Trophoblast cell (in vitro differentiated cells and primary cell): ENCODE measurements at regions not wholly inside any gene's neighbourhood (a gene's known extent, or its start where the extent isn't known, plus 50 kb on each side); places are given as distances from the start of the nearest gene placed in this dataset.
"Not testable (repeated sequence)": the region's sequence is repeated elsewhere in the genome, so short reads cannot be mapped to it uniquely, and the experiment has no call there.

Experiments
- DNase-seq, 2 donors: peaks; one replicate each; pipeline ENCODE4 v3.0.0-alpha.2; 2016
- H2AFZ ChIP-seq: 2 replicates; pipeline ENCODE4 v1.6.1; 2013; ENCODE audit warnings: low read length, moderate library complexity, mild to moderate bottlenecking; ENCODE audit not compliant: insufficient read depth, poor library complexity
- H2AK5ac ChIP-seq: 2 replicates; pipeline ENCODE4 v1.6.1; 2013; ENCODE audit warnings: mild to moderate bottlenecking, low read length
- H2BK120ac ChIP-seq: 2 replicates; pipeline ENCODE4 v1.6.1; 2013; ENCODE audit warnings: low read length, mild to moderate bottlenecking, moderate library complexity; ENCODE audit not compliant: insufficient read depth, poor library complexity
- H2BK12ac ChIP-seq: 2 replicates; pipeline ENCODE4 v1.6.1; 2013; ENCODE audit warnings: mild to moderate bottlenecking, low read length, moderate library complexity
- H2BK5ac ChIP-seq: 2 replicates; pipeline ENCODE4 v1.6.1; 2013; ENCODE audit warnings: low read length, low read depth, moderate library complexity, mild to moderate bottlenecking; ENCODE audit not compliant: poor library complexity
- H3K14ac ChIP-seq: 2 replicates; pipeline ENCODE4 v1.6.1; 2013; ENCODE audit warnings: mild to moderate bottlenecking, low read length
- H3K18ac ChIP-seq: 2 replicates; pipeline ENCODE4 v1.6.1; 2013; ENCODE audit warnings: mild to moderate bottlenecking, low read length
- H3K23ac ChIP-seq: 2 replicates; pipeline ENCODE4 v1.6.1; 2013; ENCODE audit warnings: low read length
- H3K27ac ChIP-seq: 2 replicates; pipeline ENCODE4 v1.5.1; 2013; ENCODE audit warnings: low read depth, mild to moderate bottlenecking, inconsistent platforms, low read length, moderate library complexity
- H3K27me3 ChIP-seq: 2 replicates; pipeline ENCODE4 v1.6.1; 2013; ENCODE audit warnings: inconsistent platforms, mild to moderate bottlenecking, low read length, moderate library complexity; ENCODE audit not compliant: insufficient read depth
- H3K36me3 ChIP-seq, 2 experiments: 1 replicate in 1 of 2; 2 replicates in 1 of 2; pipeline ENCODE4 v1.6.1; 2013; ENCODE audit warnings: low read length in 2 of 2, mild to moderate bottlenecking in 2 of 2, moderate library complexity in 1 of 2; ENCODE audit not compliant: insufficient read depth in 2 of 2, control insufficient read depth in 1 of 2
- H3K4ac ChIP-seq: 2 replicates; pipeline ENCODE4 v1.6.1; 2013; ENCODE audit warnings: low read depth, mild to moderate bottlenecking, low read length, moderate library complexity
- H3K4me1 ChIP-seq, 2 experiments: 1 replicate in 1 of 2; 2 replicates in 1 of 2; pipeline ENCODE4 v1.6.1; 2013; ENCODE audit warnings: low read length in 2 of 2, mild to moderate bottlenecking in 2 of 2, moderate library complexity in 1 of 2; ENCODE audit not compliant: insufficient read depth in 2 of 2, control insufficient read depth in 1 of 2
- H3K4me2 ChIP-seq: 2 replicates; pipeline ENCODE4 v1.6.1; 2013; ENCODE audit warnings: inconsistent platforms, mild to moderate bottlenecking, low read length, moderate library complexity
- H3K4me3 ChIP-seq: 2 replicates; pipeline ENCODE4 v1.5.1; 2013; ENCODE audit warnings: mild to moderate bottlenecking, low read depth, low read length, inconsistent platforms
- H3K79me1 ChIP-seq: one replicate; pipeline ENCODE4 v1.6.1; 2013; ENCODE audit warnings: low read length
- H3K79me2 ChIP-seq: 2 replicates; pipeline ENCODE4 v1.6.1; 2013; ENCODE audit warnings: low read length, mild to moderate bottlenecking; ENCODE audit not compliant: control insufficient read depth, insufficient read depth, poor library complexity
- H3K9ac ChIP-seq: 2 replicates; pipeline ENCODE4 v1.6.1; 2013; ENCODE audit warnings: mild to moderate bottlenecking, low read length
- H3K9me3 ChIP-seq: 2 replicates; pipeline ENCODE4 v1.6.1; 2013; ENCODE audit warnings: low read depth, mild to moderate bottlenecking, control low read depth, inconsistent platforms, low read length; ENCODE audit not compliant: insufficient read depth
- H4K12ac ChIP-seq: 2 replicates; pipeline ENCODE4 v1.6.1; 2013; ENCODE audit warnings: low read depth, mild to moderate bottlenecking, low read length, moderate library complexity
- H4K8ac ChIP-seq: 2 replicates; pipeline ENCODE4 v1.6.1; 2013; ENCODE audit warnings: low read depth, mild to moderate bottlenecking, low read length, moderate library complexity
- H4K91ac ChIP-seq: one replicate; pipeline ENCODE4 v1.6.1; 2013; ENCODE audit warnings: low read depth, mild to moderate bottlenecking, low read length, moderate library complexity
- WGBS: extraction: QIAGEN DNeasy Blood & Tissue Kit; methylation state at CpG from one replicate; pipeline ENCODE4 v1.1.7; 2013; ENCODE audit warnings: missing lambda C conversion rate; ENCODE audit not compliant: insufficient read length, insufficient coverage; ENCODE audit errors: extremely low coverage; 5-methylcytosine and 5-hydroxymethylcytosine counted together

GRCh38 chr1:148211191-148211590, 59.1 kb upstream of the NBPF11 start:
- H2BK120ac ChIP-seq, H4K8ac ChIP-seq, H3K4ac ChIP-seq, H3K79me2 ChIP-seq, H3K23ac ChIP-seq, H3K14ac ChIP-seq, H2AFZ ChIP-seq, H4K91ac ChIP-seq, H3K27ac ChIP-seq, H3K4me3 ChIP-seq, H3K36me3 ChIP-seq, H2BK12ac ChIP-seq, H3K9ac ChIP-seq, H2AK5ac ChIP-seq, DNase-seq, H3K27me3 ChIP-seq, H2BK5ac ChIP-seq, H3K4me1 ChIP-seq, H3K9me3 ChIP-seq, H3K4me2 ChIP-seq, H4K12ac ChIP-seq, H3K79me1 ChIP-seq, H3K18ac ChIP-seq: not testable (repeated sequence)
- no CpG with 5 or more reads among the region's 2 CpGs for WGBS

DNA sequence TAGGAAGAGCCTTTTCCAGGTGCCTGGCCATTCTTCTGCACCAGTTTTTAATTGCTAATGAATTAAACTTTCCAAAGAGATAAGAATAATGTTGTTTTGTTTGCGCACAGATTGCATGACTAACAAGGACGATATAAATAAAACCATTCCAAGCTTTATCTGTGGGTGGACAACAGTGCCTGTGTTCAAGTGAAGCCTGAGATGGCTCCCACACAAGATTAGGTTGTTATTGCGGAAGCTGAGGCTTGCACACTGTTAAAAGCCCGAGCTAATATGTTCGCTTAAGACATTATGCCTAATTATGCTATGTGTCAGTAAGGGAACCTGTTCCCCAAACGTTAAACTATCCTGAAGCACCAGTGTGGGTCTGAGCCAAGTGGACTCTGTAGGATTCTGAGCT, 58.5 kb upstream of the NBPF11 start:
- H3K79me2 ChIP-seq, DNase-seq, H3K9me3 ChIP-seq, H3K79me1 ChIP-seq, H3K36me3 ChIP-seq, H4K8ac ChIP-seq, H3K4me1 ChIP-seq, H3K4ac ChIP-seq, H2AFZ ChIP-seq, H3K27me3 ChIP-seq, H4K91ac ChIP-seq, H3K14ac ChIP-seq, H3K23ac ChIP-seq, H2BK5ac ChIP-seq, H3K27ac ChIP-seq, H4K12ac ChIP-seq, H3K4me2 ChIP-seq, H2BK120ac ChIP-seq, H3K18ac ChIP-seq, H2BK12ac ChIP-seq, H3K4me3 ChIP-seq, H3K9ac ChIP-seq, H2AK5ac ChIP-seq: not testable (repeated sequence)
- no CpG with 5 or more reads among the region's 6 CpGs for WGBS

DNA sequence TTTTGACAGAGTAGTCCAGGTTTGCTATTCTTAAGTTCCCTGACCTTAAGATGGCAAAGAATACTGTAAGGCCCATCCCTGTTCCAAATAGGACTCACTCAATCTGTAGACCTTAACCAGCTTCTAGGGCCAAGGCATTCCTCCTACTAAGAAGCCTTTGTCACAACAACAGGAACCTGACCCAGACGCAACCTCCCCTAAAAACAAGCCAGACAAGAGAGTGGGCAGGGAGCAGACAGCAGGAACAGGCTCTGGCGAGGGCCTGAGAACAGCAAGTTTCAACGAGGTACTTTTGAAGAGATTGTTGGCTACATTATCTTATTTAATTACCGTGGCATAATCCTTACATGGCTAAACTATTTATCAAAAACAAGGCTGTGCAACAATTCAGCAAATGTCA, 58.1 kb upstream of the NBPF11 start:
- H3K4ac ChIP-seq, H3K79me2 ChIP-seq: not testable (repeated sequence)

DNA sequence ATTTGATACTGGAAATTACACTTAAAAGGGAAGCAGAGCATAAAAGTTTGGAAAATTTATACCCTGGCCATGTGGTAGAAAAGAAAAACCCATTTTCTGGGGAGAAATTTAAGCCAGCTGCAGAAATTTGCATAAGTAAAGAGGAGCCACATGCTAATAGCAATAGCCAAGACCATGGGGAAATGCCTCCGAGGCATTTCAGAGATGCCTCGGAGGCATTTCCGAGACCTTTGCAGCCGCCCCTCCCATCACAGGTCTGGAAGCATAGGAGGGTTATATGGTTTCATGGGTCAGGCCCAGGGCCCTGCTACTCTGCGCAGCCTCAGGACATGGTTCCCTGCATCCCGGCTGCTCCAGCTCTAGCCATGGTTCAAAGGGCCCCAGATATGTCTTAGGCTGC, 49.9 kb upstream of the NBPF11 start:
- not testable (repeated sequence) for H4K8ac ChIP-seq, H3K9me3 ChIP-seq, H3K4me1 ChIP-seq, H3K79me1 ChIP-seq, H2BK5ac ChIP-seq, H4K91ac ChIP-seq, H2BK120ac ChIP-seq, H3K27ac ChIP-seq, H3K9ac ChIP-seq, H2AK5ac ChIP-seq, H3K18ac ChIP-seq, H3K14ac ChIP-seq, H3K23ac ChIP-seq, DNase-seq, H3K36me3 ChIP-seq, H2AFZ ChIP-seq, H3K27me3 ChIP-seq, H3K4me3 ChIP-seq, H3K4me2 ChIP-seq, H3K79me2 ChIP-seq, H2BK12ac ChIP-seq, H3K4ac ChIP-seq, H4K12ac ChIP-seq
- no CpG with 5 or more reads among the region's 6 CpGs for WGBS

More for the DNA sequence above, 58.1 kb upstream of the NBPF11 start:
- H3K18ac ChIP-seq, H2BK12ac ChIP-seq, H3K9ac ChIP-seq, H2AFZ ChIP-seq, H3K27ac ChIP-seq, H3K9me3 ChIP-seq, H3K36me3 ChIP-seq, H2AK5ac ChIP-seq, H3K4me2 ChIP-seq, H3K23ac ChIP-seq, H3K79me1 ChIP-seq, H4K8ac ChIP-seq, H2BK120ac ChIP-seq, H2BK5ac ChIP-seq, H3K4me1 ChIP-seq, H4K12ac ChIP-seq, H3K4me3 ChIP-seq, H3K27me3 ChIP-seq, DNase-seq, H3K14ac ChIP-seq, H4K91ac ChIP-seq: not testable (repeated sequence)
- WGBS = no CpG with 5 or more reads among the region's 4 CpGs
